HG03175 (cell line): ENCODE measurements at regions not wholly inside any gene's neighbourhood (a gene's known extent, or its start where the extent isn't known, plus 50 kb on each side); places are given as distances from the start of the nearest gene placed in this dataset.
"Not testable (repeated sequence)": the region's sequence is repeated elsewhere in the genome, so short reads cannot be mapped to it uniquely, and the experiment has no call there.

Experiments
- ATAC-seq: cut with Tn5 transposase; IDR thresholded peaks from one replicate; pipeline ENCODE4 v1.9.1; 2021; ENCODE audit warnings: mild to moderate bottlenecking, moderate library complexity; ENCODE audit not compliant: unreplicated experiment

DNA sequence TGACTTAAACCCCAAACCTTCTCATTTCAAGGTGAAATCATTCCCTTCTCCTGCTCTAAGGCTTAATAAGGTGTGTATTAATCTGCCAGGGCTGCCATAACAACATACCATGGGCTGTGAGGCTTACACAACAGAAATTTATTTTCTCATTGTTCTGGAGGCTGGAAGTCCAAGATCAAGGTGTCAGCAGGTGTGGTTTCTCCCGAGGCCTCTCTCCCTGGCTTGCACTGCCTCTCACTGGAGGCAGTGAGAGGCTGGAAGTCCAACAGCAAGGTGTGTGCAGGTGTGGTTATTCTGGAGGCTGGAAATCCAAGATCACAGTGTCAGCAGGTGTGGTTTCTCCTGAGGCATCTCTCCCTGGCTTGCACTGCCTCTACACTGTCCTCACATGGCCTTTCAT is 280.3 kb upstream of the TUT7 start:
- no peak for ATAC-seq

DNA sequence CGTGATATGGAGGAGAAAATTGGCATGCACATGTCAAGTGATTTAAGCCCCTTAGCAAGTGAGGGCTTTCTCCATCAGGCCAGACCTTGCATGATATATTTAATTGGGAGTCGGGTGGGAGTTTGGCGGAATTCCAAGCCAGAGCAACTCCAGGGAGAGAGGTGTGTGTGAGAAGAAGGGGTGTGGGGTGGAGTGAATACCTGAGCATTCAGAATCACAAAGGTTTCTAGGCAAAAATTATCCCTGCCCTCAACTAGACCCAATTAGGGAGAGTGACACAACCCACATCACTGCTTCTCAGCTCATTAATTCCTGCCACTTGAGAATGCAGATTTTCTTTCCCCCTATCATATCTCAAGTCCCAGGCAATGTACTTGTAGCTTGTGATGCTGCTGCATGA is 279.7 kb upstream of the TUT7 start:
- ATAC-seq = no peak

GRCh38 chr9:86632537-86632936 is 278.3 kb upstream of the TUT7 start:
- ATAC-seq = no peak

- no peak for ATAC-seq
Observed at GRCh38 chr9:86629530-86629929, 275.3 kb upstream of the TUT7 start.

- ATAC-seq = no peak
Observed at GRCh38 chr9:86626802-86627201, 272.6 kb upstream of the TUT7 start.

DNA sequence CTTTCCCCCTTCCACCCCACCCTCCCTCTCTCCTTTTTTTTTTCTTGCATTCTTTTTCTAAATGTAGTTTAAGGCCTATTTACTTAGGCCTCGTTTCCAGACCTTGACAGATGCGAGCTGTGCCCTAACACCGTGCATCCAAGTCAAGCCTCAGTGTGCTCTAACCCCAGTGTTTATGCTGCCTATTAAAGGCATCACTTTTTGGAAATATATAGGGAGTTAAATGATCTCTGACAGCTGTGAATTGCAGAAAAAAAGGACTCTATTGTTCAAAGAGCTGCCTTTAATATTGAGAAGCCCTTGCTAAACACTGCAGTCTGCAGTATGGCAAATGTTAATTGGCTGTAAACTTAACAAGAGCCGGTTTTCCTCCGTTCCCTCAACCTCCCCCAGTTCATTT is 270.4 kb upstream of the TUT7 start:
- no peak for ATAC-seq

- ATAC-seq = no peak
Observed at GRCh38 chr9:86614871-86615849, 260.9 kb upstream of the TUT7 start.

- no peak for ATAC-seq
Observed at GRCh38 chr9:86613943-86614342, 259.7 kb upstream of the TUT7 start.

DNA sequence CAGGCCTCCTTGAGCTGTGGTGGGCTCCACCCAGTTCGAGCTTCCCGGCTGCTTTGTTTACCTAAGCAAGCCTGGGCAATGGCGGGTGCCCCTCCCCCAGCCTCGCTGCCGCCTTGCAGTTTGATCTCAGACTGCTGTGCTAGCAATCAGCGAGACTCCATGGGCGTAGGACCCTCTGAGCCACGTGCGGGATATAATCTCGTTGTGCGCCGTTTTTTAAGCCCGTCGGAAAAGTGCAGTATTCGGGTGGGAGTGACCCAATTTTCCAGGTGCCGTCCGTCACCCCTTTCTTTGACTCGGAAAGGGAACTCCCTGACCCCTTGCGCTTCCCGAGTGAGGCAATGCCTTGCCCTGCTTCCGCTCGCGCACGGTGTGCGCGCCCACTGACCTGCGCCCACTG is 257.3 kb upstream of the TUT7 start:
- not testable (repeated sequence) for ATAC-seq

GRCh38 chr9:86605303-86605702 is 251.1 kb upstream of the TUT7 start:
- ATAC-seq = no peak

GRCh38 chr9:86604741-86605140 is 250.5 kb upstream of the TUT7 start:
- no peak for ATAC-seq

- no peak for ATAC-seq
Observed at GRCh38 chr9:86602715-86603114, 248.5 kb upstream of the TUT7 start.

DNA sequence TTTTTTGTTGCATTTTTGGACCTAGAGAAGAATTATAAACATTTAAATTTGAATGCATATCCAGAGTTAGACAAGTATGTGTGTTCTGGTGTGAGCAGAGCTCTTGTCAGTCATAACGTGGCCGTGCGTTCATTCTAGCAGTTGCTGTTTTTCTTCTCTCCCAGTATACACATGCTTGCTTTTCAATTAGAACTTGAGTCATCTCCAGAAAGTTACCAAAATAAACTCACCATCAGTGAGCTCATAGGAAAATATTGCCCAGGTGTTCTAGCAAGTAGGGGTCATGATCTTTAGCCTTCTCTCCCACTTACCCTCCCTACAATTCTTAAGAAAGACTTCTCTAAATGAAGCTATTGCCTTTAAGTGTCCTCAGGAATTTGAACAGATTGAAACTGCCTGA is 247.5 kb upstream of the TUT7 start:
- ATAC-seq = no peak

DNA sequence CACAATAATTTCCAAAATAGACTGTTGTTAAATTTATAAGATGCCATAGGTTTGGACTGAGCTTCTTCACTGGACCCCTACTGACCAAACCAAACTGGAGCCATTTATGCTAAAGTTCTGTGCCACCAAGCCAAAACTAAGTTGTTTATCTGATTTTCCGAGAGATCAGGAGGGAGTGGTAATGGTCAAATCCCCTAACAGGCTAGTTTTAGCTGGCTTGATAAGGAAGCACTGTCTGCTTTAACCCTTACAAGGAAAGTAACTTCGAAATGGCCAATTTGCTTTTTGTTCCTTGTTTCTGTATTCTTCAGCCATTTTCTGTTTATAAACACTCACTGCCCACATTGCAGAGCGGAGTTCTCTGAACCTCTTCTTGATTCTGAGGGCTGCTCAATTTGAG is 246.8 kb upstream of the TUT7 start:
- no peak for ATAC-seq

GRCh38 chr9:86600291-86600690 is 246.1 kb upstream of the TUT7 start:
- no peak for ATAC-seq

DNA sequence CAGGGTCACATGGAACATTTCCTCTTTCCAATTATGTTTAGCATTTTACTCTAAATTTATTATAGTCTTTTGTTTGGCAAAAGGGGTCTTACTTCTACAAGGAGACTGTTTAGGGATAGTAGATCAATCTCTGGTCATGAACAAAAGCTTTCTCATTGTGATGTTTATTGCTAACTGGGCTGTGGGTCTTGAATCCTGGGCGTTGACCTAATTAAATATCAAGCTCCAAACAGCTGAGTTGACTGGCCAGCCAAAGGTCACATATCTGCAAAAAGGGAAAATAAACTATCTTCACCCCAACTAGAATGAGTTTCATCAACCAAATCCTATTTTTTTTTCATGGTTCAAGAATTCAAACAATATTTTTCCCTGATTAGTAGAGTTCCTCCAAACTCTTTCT is 245.4 kb upstream of the TUT7 start:
- no peak for ATAC-seq

DNA sequence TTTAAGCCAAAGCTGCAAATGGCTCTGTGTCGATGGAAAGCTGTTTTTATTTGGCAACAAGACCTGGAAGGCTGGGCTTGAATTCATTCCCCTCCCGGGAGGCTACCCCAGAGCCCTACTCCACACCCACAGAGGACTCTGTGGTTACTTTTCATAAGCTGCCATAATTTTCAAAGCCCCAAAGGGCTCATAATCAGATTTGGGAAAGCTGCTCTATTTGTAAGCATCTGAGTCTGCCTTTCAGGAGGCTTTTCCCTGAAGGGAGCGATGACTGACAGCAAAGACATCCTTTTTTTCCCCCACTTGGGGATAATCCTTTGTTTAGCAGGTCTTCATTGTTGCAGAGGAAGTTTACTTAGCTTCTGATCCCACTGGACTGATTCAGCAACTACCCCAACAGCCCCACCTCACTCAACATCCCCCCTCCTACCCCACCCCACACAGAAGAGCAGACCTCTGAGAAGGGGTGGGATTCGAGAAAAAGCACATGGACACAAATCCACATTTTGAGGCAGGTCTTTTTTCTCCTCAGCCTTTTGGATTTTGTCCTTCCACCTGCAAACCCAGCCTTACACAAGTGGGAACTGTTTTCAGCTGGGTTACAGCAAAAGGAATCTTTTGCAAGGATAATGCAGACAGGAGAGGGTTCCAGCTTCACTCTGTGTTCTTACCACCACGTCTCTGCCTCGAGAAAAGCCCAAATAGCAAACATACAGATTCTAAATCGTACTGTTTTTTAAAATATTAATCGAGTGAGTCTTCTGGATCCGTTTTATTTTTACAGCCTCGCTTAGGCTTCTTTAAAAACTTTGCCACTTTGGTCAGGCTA is 244.4 kb upstream of the TUT7 start:
- ATAC-seq = no peak

DNA sequence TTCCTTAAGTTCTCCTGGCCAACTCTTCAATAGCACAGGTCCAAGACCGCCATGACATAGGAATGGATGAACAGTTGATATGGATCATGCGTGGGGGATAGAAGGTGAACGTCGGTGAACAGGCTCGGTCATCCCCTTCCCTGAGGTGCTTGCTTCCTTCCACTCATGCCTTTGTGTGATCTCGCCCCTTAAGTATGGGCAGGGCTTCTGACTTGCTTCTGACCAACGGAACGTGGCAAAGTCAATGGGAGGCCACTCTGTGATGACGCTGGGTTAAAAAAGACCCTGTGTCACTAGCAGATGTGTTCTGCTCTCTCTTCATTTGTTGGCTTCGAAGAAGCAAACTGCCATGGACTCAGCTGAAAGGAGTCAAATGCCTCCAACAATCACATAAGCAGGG is 240.5 kb upstream of the TUT7 start:
- ATAC-seq = no peak

GRCh38 chr9:86591472-86591871 is 237.3 kb upstream of the TUT7 start:
- no peak for ATAC-seq

GRCh38 chr9:86589730-86590129 is 235.5 kb upstream of the TUT7 start:
- ATAC-seq = no peak

DNA sequence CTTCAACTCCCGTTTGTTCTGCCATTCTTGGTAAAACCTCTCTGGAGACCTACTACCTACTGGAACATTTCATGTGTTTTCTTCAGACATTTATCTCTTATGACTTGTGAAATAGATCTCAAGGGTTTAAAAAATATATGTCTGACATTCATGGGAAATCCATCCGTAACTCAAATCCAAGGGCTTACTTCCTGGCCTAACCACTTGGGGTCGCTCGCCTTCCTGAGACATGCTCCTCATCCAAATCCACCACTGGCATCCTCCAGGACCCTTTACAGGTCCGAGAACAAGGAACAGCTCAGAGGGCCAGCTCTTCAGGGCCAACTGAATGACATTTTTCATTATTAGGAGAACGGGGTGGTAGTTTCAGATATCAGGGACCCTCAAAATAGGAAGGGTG is 235.1 kb upstream of the TUT7 start:
- no peak for ATAC-seq

- ATAC-seq = no peak
Observed at GRCh38 chr9:86586144-86586494, 231.9 kb upstream of the TUT7 start.
